GM19240 (cell line): ENCODE measurements at regions not wholly inside any gene's neighbourhood (a gene's known extent, or its start where the extent isn't known, plus 50 kb on each side); places are given as distances from the start of the nearest gene placed in this dataset.
"Not testable (repeated sequence)": the region's sequence is repeated elsewhere in the genome, so short reads cannot be mapped to it uniquely, and the experiment has no call there.

Experiments
- DNase-seq: peaks from one replicate; pipeline ENCODE4 v3.0.0; 2011; ENCODE audit warnings: low spot score; ENCODE audit not compliant: insufficient read length

DNA sequence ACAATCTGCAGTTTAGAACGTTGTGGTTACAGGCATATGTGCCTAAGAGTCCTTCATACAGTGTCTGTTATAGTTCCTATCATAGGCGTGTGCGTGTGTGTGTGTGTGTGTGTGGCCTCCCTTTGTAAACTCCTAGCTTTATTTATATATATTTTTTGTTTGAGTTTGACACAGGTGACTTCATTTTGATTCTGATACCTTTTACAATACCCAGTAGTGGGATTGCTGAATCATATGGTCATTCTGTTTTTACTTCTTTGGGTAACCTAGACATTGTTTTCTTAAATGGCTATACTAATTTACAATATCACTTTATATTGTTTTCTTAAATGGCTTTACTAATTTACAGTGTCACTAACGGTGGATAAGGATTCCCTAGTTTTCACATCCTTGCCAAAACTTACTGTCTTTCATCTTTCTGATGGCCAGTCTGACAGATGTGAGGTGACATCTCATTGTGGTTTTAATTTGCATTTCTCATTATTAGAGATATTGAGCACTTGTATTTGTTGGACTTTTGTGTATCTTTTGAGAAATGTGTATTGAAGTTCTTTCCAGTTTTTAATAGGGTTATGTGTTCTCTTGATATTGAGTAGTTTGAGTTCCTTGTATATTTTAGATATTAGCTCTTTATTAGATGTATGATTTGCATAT is 211.1 kb upstream of the NUDT6 start:
- DNase-seq = no peak

DNA sequence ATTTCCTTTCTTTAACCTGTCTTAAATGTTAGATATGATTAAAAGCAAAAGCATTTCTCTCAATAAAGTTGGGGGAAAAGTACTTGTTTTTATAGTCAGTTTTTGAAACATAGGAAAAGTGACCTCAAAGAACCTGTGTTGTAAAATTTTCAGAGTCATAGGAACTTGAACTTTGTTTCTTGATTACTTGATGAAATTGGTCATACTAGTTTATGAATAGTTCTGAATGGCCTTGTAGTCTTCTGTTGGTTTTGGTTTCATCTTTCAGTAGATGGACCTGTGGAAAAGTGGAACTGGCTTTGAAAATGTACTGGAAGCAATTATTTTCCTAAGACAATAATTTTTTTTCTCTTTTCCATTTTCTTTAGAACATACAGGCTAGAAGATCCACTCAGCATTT is 222.2 kb upstream of the NUDT6 start:
- no peak for DNase-seq

DNA sequence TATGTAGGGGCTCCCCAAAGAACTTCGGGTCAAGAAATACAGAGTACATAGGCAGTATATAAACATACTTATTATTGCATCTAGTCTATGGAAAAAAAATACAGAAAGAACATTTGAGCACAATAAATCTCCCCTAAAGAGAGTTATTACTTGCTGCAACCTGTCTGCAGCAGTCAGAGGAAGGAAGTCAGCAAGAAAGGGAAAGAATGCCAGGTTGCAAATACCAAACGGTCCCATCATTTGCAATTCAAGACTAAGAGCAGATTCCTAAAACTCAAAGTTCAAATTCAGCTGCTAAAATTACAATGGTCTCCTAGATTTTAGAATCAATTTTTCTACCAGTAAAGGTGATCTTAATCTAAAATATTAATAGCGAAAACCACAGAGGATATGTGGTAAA is 236.2 kb upstream of the NUDT6 start:
- no peak for DNase-seq

GRCh38 chr4:123159479-123159878 is 237.1 kb upstream of the NUDT6 start:
- DNase-seq = no peak

- DNase-seq = no peak
Measured at GRCh38 chr4:123162859-123163258, 233.7 kb upstream of the SPRY1 start.

DNA sequence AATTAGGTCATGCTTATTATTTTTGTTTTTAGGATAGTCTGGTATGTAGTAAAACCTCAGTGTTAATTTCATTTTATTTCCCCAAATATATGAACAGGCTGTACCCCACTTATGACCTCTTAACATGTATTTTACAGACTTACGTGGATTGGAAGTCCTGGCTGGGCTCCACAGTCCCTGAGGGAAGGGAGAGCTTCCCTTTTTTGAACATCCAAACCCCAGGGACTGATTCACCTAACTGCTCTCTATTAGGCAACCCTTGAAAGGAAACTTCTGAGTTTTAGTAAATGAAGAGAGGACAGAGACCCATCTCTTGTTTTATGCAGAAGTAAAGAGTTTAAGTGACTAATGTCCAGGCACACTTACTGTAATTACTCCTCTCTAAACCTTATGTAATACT is 233.1 kb upstream of the SPRY1 start:
- DNase-seq = no peak

DNA sequence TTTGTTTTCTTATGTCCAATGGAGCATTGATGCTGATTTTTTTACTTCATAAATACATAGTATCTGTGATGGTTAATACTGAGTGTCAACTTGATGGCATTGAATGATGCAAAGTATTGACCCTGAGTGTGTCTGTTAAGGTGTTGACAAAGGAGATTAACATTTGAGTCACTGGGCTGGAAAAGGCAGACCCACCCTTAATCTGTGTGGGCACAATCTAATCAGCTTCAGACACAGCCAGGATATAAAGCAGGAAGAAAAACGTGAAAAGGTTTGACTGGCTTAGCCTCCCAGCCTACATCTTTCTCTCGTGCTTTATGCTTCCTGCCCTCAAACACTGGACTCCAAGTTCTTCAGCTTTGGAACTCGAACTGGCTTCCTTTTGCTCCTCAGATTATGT is 230.6 kb upstream of the SPRY1 start:
- DNase-seq = no peak

- DNase-seq = no peak
Measured at GRCh38 chr4:123167931-123168330, 228.7 kb upstream of the SPRY1 start.

DNA sequence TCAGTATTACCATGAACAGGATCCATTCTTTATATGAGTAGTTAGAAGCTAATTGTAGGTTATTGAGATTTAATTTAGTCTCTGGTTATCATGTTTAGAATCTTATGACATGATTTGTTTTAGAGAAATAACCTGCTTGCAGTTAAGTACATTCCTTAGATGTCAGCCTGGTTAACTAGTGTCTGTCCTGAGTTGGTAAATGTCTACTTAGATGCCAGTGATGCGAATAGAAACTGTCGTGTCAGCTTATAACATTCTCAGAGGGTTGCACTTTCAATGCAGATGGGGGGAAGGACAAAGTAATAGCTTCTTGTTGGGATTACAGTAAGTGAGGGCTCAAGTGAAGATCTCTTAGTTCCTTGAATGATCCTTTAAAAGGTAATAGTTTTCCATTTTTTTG is 227.8 kb upstream of the SPRY1 start:
- DNase-seq = no peak

DNA sequence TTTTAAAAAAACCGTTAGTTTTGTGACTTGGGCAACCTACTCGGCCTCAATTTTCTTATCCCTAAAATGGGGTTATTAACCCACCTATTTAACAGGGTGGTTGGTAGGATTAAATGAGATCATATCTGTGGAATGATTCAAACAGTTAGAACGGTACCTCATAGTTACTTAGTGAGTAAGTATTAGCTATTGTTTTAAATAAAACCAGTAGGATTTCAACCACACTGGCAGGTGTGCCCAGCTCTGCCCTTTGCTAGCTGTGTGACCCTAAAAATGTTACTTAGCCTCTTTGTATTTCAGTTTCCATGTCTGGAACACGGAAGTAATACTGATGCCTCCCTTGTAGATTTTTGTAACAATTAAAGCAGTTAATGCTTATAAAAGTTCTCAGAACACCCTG is 225.8 kb upstream of the SPRY1 start:
- no peak for DNase-seq

DNA sequence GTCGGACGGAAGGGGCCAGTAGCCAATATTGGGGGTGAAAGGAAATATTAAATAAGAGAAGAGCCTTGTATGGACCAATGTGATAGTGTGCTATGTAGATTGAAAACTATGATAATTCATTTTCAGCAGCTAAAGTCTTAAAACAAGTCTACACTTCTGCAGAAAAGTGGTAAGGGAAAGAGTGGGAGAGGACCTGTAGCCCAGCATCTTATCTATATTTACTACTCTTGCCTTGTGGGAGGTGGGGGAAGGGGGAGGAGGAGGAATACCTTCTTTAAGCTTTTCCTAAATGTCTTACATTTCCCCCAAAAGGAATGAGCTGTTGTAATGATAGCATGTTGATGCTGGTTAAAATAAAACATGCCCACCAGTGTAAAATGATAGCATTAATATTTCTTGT is 220.0 kb upstream of the SPRY1 start:
- DNase-seq = no peak

DNA sequence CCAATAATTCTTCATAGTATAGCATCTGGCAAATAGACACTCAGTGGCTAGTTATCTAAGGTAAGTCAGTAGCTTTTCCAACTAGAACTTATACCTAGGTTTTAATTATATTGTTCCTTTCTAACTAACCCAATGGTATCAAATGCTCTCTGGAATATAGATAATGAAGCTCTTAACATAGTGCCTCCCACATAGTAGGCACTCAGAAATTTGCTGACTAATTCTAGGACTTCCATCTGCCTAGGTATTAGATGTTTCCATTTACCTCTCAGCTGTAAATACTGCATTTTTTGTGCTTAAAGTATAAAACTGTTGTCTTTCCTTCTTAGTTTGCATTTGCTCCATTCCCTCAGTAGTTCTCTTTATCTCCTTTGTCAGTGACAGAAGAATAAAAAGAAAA is 214.3 kb upstream of the SPRY1 start:
- no peak for DNase-seq

- DNase-seq = no peak
Measured at GRCh38 chr4:123183308-123183707, 213.3 kb upstream of the SPRY1 start.

DNA sequence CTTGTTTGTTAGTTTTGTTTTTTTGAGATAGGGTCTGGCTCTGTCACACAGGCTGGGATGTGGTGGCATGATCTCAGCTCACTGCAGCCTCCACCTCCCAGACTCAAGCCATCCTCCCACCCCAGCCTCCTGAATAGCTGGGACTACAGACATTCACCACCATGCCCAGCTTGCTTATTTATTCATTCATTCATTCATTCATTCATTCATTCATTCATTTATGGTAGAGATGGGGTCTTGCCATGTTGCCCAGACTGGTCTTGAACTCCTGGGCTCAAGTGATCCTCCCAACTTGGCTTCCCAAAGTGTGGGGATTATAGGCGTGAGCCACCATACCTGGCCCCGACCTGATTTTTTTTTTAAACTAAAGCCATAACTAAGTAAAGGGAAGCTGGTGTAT is 212.8 kb upstream of the SPRY1 start:
- DNase-seq = not testable (repeated sequence)

DNA sequence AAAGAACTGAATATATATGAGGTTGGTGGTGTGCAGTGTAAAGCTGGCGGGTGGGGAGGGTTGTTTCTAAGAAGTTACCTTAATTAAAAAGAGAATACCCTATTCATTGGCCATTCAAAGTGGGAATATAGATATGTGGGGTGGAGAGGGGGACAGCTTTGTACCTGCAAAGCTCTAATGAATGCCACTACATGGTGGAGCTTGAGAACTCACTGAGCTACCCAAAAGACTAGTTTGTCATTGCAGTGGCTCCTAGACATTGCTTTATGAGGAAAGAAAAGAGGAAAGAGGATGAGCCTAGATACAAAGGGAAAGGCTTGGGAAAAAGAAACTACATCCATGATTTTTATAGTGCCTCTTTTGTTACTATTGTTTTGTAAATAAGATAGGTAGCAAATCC is 209.9 kb upstream of the SPRY1 start:
- DNase-seq = no peak

DNA sequence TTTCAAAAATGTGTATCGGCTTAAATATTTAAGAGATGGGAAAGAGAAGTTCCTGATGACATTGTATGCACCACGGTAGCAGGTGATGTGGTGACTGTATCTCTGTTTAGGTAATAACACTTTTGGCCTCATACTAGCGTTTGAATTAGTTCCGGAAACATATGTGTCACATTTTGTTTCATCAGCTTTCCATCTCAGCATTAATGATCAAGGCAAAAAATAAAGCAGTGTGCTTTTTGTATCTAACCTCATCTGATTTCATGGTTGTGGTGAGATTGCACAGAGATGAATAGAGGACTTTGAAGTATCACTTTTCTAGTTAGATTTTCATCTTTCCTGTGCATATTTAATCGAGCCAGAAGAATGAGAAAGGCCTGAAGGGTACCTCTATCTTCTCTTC is 206.4 kb upstream of the SPRY1 start:
- DNase-seq = no peak

GRCh38 chr4:123191728-123192127 is 204.9 kb upstream of the SPRY1 start:
- DNase-seq = no peak

- DNase-seq = no peak
Measured at GRCh38 chr4:123193802-123194367, 202.7 kb upstream of the SPRY1 start.

GRCh38 chr4:123198706-123199105 is 197.9 kb upstream of the SPRY1 start:
- no peak for DNase-seq

- DNase-seq = no peak
Measured at GRCh38 chr4:123200051-123200940, 196.3 kb upstream of the SPRY1 start.

- no peak for DNase-seq
Measured at GRCh38 chr4:123204737-123205136, 191.9 kb upstream of the SPRY1 start.

DNA sequence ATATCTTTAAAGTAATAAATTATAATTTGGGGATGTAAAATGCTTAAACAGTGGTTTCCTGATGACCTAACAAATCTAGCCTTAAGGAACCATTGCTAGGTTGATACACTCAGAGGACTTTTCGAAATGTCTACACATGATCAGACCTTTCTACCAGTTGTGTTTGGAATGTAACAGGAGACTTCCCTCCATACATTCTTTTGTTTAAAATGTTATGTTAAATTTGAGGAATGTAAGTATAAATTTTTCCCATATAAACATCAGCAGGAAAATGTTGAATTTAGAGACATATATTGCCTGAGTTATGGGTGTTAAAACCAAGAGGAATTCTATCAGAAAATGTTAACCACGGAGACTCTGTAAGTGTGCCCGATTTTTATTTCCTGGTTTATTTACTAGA is 190.6 kb upstream of the SPRY1 start:
- no peak for DNase-seq

- no peak for DNase-seq
Measured at GRCh38 chr4:123209436-123209835, 187.2 kb upstream of the SPRY1 start.
